22Rv1 (cell line): ENCODE measurements at regions not wholly inside any gene's neighbourhood (a gene's known extent, or its start where the extent isn't known, plus 50 kb on each side); places are given as distances from the start of the nearest gene placed in this dataset.

Experiments used
- H3K27ac ChIP-seq: fragments of 450-650 bp; 2 replicates; pipeline ENCODE4 v1.5.1; 2017
- ZFX ChIP-seq: fragments of 450-650 bp; IDR thresholded peaks from 2 replicates; pipeline ENCODE4 v1.6.1; 2017; ENCODE audit warnings: antibody characterized with exemption, borderline replicate concordance
- TF ChIP-seq, protein P1 (sequence below): fragments of 450-650 bp; IDR thresholded peaks from 2 replicates; pipeline ENCODE4 v1.5.1; 2017; ENCODE audit warnings: mild to moderate bottlenecking

DNA sequence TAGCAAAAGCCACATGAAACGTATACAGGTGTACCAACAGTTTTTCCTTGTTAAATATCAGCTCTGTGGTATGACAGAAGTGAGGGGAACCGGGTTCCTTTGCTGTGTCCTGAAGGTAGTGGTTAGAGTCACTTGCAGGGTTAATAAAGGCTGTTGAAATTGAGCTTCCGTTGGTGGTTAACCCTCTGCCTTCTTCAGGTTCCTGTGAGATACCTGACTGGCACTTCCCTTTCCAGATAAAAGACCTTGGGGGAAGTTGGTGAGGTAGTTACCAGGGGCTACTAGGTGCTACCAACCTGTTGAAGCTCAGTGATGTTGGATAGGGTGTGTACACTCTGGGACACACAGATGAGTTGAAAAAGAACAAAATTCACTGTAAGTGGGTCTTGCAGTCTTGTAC lies 384.1 kb downstream of the GATA3 start:
- no peak overlapping the region for H3K27ac ChIP-seq
- TF ChIP-seq, protein P1, sequence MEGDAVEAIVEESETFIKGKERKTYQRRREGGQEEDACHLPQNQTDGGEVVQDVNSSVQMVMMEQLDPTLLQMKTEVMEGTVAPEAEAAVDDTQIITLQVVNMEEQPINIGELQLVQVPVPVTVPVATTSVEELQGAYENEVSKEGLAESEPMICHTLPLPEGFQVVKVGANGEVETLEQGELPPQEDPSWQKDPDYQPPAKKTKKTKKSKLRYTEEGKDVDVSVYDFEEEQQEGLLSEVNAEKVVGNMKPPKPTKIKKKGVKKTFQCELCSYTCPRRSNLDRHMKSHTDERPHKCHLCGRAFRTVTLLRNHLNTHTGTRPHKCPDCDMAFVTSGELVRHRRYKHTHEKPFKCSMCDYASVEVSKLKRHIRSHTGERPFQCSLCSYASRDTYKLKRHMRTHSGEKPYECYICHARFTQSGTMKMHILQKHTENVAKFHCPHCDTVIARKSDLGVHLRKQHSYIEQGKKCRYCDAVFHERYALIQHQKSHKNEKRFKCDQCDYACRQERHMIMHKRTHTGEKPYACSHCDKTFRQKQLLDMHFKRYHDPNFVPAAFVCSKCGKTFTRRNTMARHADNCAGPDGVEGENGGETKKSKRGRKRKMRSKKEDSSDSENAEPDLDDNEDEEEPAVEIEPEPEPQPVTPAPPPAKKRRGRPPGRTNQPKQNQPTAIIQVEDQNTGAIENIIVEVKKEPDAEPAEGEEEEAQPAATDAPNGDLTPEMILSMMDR: no peak
- no peak for TF ChIP-seq ZFX

DNA sequence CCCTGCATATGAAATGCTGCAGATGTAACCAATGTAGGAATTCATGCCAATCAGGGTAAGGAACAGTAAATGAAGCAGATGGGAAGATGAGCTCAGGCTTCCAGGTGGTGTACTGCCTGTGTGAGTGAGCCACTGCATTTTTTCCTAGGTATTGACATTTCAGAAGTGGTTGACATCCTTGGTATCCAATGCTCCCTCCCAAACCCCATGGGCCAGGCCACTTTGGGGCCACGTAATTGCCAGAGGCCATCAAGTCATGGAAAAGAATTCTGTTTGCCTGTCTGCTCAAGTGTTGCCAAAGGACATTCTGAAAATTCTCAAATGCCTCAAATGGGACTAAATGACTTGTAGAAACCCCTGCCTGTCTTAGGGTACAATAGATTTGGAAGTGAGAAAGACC lies 384.6 kb downstream of the GATA3 start:
- no peak overlapping the region for H3K27ac ChIP-seq

DNA sequence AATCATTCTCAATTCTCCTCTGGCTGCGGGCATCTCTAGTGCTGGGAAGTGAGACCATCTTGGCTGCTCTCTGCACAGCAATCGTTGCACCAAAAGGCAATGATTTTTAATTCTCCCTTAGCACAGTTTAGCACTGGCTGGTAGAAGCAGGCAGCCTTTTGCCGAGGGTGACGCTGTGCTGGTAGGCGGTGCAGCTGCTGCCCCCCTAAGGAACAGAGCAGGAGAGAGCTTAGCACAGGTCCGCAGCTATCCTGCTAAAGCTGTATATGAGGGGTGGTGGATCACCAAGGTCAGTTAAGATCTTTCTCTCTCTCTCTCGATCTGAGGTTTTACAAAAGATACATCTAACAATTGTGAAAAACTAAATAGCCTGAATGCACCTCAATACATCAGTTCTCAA lies 390.1 kb downstream of the GATA3 start:
- no peak overlapping the region for H3K27ac ChIP-seq
- TF ChIP-seq ZFX: no peak
- TF ChIP-seq, protein P1: no peak

More for the DNA sequence above, 384.6 kb downstream of the GATA3 start:
- no peak for TF ChIP-seq ZFX
- TF ChIP-seq, protein P1: no peak

DNA sequence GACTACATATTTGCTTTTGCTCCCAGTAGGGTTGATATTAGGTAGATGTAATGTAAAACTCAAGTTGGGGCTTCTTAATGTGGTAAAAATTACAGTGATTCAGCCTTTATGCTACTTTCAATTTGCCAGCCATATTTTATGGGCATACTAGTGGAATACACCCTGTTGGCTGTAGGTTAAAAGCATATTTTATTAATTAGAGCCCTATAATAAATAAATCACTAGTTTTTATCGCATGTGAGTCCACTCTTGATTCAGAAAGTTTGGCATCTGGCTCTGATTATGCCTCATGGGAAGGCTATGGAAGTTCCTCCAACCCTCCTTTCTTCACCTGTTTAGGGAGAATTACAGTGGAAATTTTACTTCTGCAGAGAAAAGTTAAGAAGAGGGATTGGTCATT lies 390.9 kb downstream of the GATA3 start:
- TF ChIP-seq, protein P1: no peak
- no peak for TF ChIP-seq ZFX
- H3K27ac ChIP-seq: no peak overlapping the region

DNA sequence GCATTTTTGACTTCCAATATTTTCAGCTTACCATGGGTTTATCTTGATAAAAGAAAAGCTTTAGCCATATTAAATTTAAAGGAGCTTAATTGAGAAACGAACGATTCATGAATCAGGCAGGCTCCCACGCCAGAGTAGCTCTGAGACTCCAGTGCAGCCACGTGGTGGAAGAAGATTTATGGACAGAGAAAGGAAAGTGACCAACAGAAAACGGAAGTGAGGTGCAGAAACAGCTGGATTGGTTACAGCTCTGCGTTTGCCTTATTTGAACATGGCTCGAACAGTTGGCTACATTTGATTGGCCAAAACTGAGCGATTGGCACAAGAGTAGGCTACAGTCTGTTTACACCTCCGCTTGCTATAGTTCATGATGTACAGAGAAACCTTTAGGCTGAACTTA lies 395.4 kb downstream of the GATA3 start:
- TF ChIP-seq, protein P1: no peak
- TF ChIP-seq ZFX: no peak
- no peak overlapping the region for H3K27ac ChIP-seq

DNA sequence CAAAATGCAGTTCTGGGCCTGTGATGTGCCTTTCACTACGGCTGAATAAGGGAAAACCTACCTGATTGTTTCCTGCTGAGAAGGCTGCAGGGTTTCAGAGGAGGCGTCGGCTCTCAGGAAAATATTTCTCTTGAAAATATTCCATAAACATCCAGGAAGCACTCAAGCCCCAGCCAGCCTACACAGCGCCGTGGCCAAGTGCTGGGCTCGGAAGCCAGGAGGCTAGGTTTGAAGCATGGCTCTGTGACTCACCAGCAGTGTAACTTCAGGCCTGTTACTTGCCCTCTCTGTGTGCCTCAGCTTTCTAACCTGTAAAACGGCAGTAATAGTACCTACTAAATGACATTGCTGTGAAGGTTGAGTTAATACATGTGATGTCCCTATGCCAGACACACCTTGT lies 399.1 kb downstream of the GATA3 start:
- TF ChIP-seq, protein P1: no peak
- TF ChIP-seq ZFX: no peak
- no peak overlapping the region for H3K27ac ChIP-seq

DNA sequence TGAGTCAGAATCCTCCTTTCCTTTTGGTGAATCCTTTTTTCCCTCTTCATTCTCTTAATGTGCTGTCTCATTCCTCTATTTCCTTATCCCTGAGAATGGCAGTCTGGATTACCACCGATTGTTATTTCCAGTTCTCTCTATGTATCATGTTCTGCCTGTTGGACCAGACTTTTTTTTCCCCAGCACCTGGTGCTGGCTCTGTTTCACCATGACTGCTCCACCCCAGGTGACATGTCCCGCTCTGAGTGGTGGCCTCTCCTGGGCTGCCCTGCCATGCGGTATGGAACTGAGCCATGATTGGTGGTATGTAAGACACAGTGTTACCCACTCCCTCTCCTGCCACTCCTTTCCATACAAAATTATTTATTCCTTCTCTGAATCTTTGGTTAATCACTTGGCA lies 399.9 kb downstream of the GATA3 start:
- TF ChIP-seq ZFX: no peak
- TF ChIP-seq, protein P1: no peak

More for the DNA sequence above, 399.9 kb downstream of the GATA3 start:
- H3K27ac ChIP-seq: no peak overlapping the region
